ENCODE measurements at regions not wholly inside any gene's neighbourhood (a gene's known extent, or its start where the extent isn't known, plus 50 kb on each side); places are given as distances from the start of the nearest gene placed in this dataset.

DNA sequence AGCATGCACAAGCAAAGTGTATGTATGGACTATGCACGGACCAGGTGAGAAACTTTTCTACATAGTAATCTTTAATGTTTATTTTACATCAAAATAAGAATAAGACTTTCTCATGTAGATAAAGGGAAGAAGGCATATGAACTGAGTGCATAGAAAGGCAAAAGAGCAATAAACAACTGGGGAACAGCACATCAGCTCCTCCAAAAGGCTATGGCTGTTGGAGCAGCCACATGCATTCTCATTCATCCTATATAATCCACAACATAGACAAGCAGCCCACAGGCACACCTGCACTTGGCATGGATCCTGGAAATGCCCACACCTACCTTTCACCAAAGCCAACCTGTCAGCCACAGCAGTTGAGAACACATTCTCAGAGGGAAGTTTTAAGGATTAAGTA lies 586.9 kb upstream of the INTU start:
- TF ChIP-seq, protein P1, sequence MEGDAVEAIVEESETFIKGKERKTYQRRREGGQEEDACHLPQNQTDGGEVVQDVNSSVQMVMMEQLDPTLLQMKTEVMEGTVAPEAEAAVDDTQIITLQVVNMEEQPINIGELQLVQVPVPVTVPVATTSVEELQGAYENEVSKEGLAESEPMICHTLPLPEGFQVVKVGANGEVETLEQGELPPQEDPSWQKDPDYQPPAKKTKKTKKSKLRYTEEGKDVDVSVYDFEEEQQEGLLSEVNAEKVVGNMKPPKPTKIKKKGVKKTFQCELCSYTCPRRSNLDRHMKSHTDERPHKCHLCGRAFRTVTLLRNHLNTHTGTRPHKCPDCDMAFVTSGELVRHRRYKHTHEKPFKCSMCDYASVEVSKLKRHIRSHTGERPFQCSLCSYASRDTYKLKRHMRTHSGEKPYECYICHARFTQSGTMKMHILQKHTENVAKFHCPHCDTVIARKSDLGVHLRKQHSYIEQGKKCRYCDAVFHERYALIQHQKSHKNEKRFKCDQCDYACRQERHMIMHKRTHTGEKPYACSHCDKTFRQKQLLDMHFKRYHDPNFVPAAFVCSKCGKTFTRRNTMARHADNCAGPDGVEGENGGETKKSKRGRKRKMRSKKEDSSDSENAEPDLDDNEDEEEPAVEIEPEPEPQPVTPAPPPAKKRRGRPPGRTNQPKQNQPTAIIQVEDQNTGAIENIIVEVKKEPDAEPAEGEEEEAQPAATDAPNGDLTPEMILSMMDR (IDR thresholded peaks at IDR 0.05; ENCODE audit: borderline replicate concordance, extremely low read depth, low read length, poor library complexity, severe bottlenecking) = no peak
- TF ChIP-seq EZH2 (IDR thresholded peaks at IDR 0.05; ENCODE audit: borderline replicate concordance, low read depth, low read length, severe bottlenecking) = no peak
